ENCODE measurements at regions not wholly inside any gene's neighbourhood (a gene's known extent, or its start where the extent isn't known, plus 50 kb on each side); places are given as distances from the start of the nearest gene placed in this dataset.
"Not testable (repeated sequence)": the region's sequence is repeated elsewhere in the genome, so short reads cannot be mapped to it uniquely, and the experiment has no call there.

- no peak for DNase-seq
Observed at GRCh38 chr21:39021478-39021832, 161.8 kb downstream of the PSMG1 start.

GRCh38 chr21:39020751-39021477 is 162.3 kb downstream of the PSMG1 start:
- DNase-seq = peak; percentile 88

GRCh38 chr21:39018730-39019129 is 164.5 kb downstream of the PSMG1 start:
- no peak for DNase-seq

GRCh38 chr21:39016740-39017315 is 166.4 kb downstream of the PSMG1 start:
- no peak for DNase-seq

GRCh38 chr21:39014747-39015146 is 168.5 kb downstream of the PSMG1 start:
- DNase-seq = no peak

- no peak for DNase-seq
Observed at GRCh38 chr21:39012326-39013230, 170.7 kb downstream of the PSMG1 start.

- DNase-seq = no peak
Observed at GRCh38 chr21:39011911-39012310, 171.3 kb downstream of the PSMG1 start.

- no peak for DNase-seq
Observed at GRCh38 chr21:39010629-39011404, 172.4 kb downstream of the PSMG1 start.

GRCh38 chr21:39009587-39010225 is 173.5 kb downstream of the PSMG1 start:
- no peak for DNase-seq

- DNase-seq = no peak
Observed at GRCh38 chr21:39007985-39008384, 175.3 kb downstream of the PSMG1 start.

GRCh38 chr21:39007532-39007931 is 175.7 kb downstream of the PSMG1 start:
- DNase-seq = no peak

GRCh38 chr21:39006571-39007311 is 176.5 kb downstream of the PSMG1 start:
- no peak for DNase-seq

- no peak for DNase-seq
Observed at GRCh38 chr21:39005502-39005787, 177.8 kb downstream of the PSMG1 start.

GRCh38 chr21:39004634-39005501 is 178.4 kb downstream of the PSMG1 start:
- no peak for DNase-seq

- DNase-seq = no peak
Observed at GRCh38 chr21:39003982-39004633, 179.1 kb downstream of the PSMG1 start.

- no peak for DNase-seq
Observed at GRCh38 chr21:39001341-39001740, 181.9 kb downstream of the PSMG1 start.

- DNase-seq = no peak
Observed at GRCh38 chr21:39000496-39000895, 182.8 kb downstream of the PSMG1 start.

GRCh38 chr21:38999161-38999560 is 184.1 kb downstream of the PSMG1 start:
- DNase-seq = no peak

- not testable (repeated sequence) for DNase-seq
Observed at GRCh38 chr21:38998281-38998680, 185.0 kb downstream of the PSMG1 start.

GRCh38 chr21:38997843-38998175 is 185.4 kb downstream of the PSMG1 start:
- DNase-seq = not testable (repeated sequence)

All from islet precursor cell (in vitro differentiated cells).